OCI-LY7 (cell line): ENCODE measurements at regions not wholly inside any gene's neighbourhood (a gene's known extent, or its start where the extent isn't known, plus 50 kb on each side); places are given as distances from the start of the nearest gene placed in this dataset.

Experiments used
- BruUV-seq: library from RNA; stranded (reverse); fragments of 400-500 nt; replicated peaks from 2 replicates; lab custom pipeline; 2021; lab: Mats Ljungman, UMichigan
- CTCF ChIA-PET: fragments of 300-600 bp; sonication (Branson Sonifier 250); formaldehyde crosslinking; loops from one replicate; lab custom pipeline; 2022; ENCODE audit warnings: antibody characterized with exemption; ENCODE audit not compliant: unreplicated experiment; lab: Charles Lee
- POLR2A ChIA-PET: fragments of 300-600 bp; sonication (Branson Sonifier 250); formaldehyde crosslinking; loops from one replicate; lab custom pipeline; 2022; ENCODE audit warnings: antibody characterized with exemption; lab: Charles Lee
- DNase-seq: peaks from one replicate; pipeline ENCODE4 v3.0.0-alpha.2; 2015; ENCODE audit warnings: low spot score
- H2AFZ ChIP-seq: fragments of 200-600 bp; sonication (generic), shearing (Covaris generic); 2 replicates; pipeline ENCODE4 v1.6.1; 2014; ENCODE audit warnings: mild to moderate bottlenecking, antibody characterized with exemption, low read length, moderate library complexity
- H3K27ac ChIP-seq: fragments of 200-600 bp; sonication (generic); 2 replicates; pipeline ENCODE4 v1.5.1; 2014; ENCODE audit warnings: mixed run types, low read depth, mild to moderate bottlenecking, moderate library complexity, low read length, inconsistent platforms; ENCODE audit not compliant: poor library complexity, severe bottlenecking
- H3K36me3 ChIP-seq: fragments of 200-600 bp; sonication (generic); 2 replicates; pipeline ENCODE4 v1.6.1; 2014; ENCODE audit warnings: mild to moderate bottlenecking, antibody characterized with exemption, low read length, moderate library complexity, mixed read lengths; ENCODE audit not compliant: insufficient read depth
- H3K4me1 ChIP-seq: fragments of 200-600 bp; sonication (generic); 2 replicates; pipeline ENCODE4 v1.5.1; 2014; ENCODE audit warnings: mild to moderate bottlenecking, low read length; ENCODE audit not compliant: insufficient read depth, poor library complexity, severe bottlenecking
- H3K4me2 ChIP-seq: fragments of 200-600 bp; sonication (generic); 2 replicates; pipeline ENCODE4 v1.6.1; 2014; ENCODE audit warnings: mild to moderate bottlenecking, low read length
- H3K4me3 ChIP-seq: fragments of 200-600 bp; sonication (generic); 2 replicates; pipeline ENCODE4 v1.5.1; 2014; ENCODE audit warnings: mild to moderate bottlenecking, low read depth, low read length; ENCODE audit not compliant: poor library complexity, severe bottlenecking
- H3K79me2 ChIP-seq: fragments of 200-600 bp; sonication (generic); 2 replicates; pipeline ENCODE4 v1.6.1; 2016; ENCODE audit warnings: low read depth, mild to moderate bottlenecking, low read length, moderate library complexity, mixed read lengths; ENCODE audit not compliant: insufficient read depth
- H3K9me2 ChIP-seq: fragments of 200-600 bp; sonication (generic); 2 replicates; pipeline ENCODE4 v1.6.1; 2016; ENCODE audit warnings: mild to moderate bottlenecking, low read length, mixed read lengths; ENCODE audit not compliant: insufficient read depth
- H3K9me3 ChIP-seq: fragments of 200-600 bp; sonication (generic); 2 replicates; pipeline ENCODE4 v1.6.1; 2014; ENCODE audit warnings: mild to moderate bottlenecking, mixed run types, low read length, mixed read lengths
- H4K20me1 ChIP-seq: fragments of 200-600 bp; sonication (generic); 2 replicates; pipeline ENCODE4 v1.6.1; 2014; ENCODE audit warnings: mild to moderate bottlenecking, antibody characterized with exemption, low read length, moderate library complexity, mixed read lengths; ENCODE audit not compliant: insufficient read depth
- CTCF ChIP-seq: fragments of 200-600 bp; sonication (generic); conservative IDR thresholded peaks from 2 replicates; pipeline ENCODE4 v1.5.1; 2014; ENCODE audit warnings: mild to moderate bottlenecking, antibody characterized with exemption, low read length, moderate library complexity, mixed read lengths
- EZH2phosphoT487 ChIP-seq: fragments of 200-600 bp; sonication (generic); IDR thresholded peaks from 2 replicates; pipeline ENCODE4 v1.6.1; 2018; ENCODE audit warnings: low read depth, borderline replicate concordance, mild to moderate bottlenecking, mixed run types, antibody characterized with exemption, low read length, moderate library complexity, mixed read lengths
- intact Hi-C: fragments of 100-400 bp; cut with micrococcal nuclease; formaldehyde crosslinking; loops from one replicate; pipeline ENCODE4 v1.10.0; 2022; ENCODE audit not compliant: unreplicated experiment

GRCh38 chr14:57071639-57072038 is 197.1 kb downstream of the EXOC5 start:
- Histone ChIP-seq H3K9me2 (no peaks in the 10 kb centered on the region), H3K27ac (no peak overlapping the region), H3K4me1 (no peaks in the 10 kb centered on the region), H3K4me2 (no peak overlapping the region), H3K9me3 (no peaks in the 10 kb centered on the region), H3K4me3 (no peak overlapping the region), H4K20me1 (no peaks in the 10 kb centered on the region), H3K79me2 (no peaks in the 10 kb centered on the region), H2AFZ (no peak overlapping the region), H3K36me3 (no peaks in the 10 kb centered on the region)
- no peak for TF ChIP-seq EZH2phosphoT487
- no peak for TF ChIP-seq CTCF
- no peak for DNase-seq
- intact Hi-C loops, result no loop called here
- no TSS peak for BruUV-seq
- CTCF ChIA-PET, result no interaction called here
- POLR2A ChIA-PET, result no interaction called here

- H2AFZ ChIP-seq, result no peak overlapping the region
- no peaks in the 10 kb centered on the region for H3K9me2 ChIP-seq
- H4K20me1 ChIP-seq, result no peaks in the 10 kb centered on the region
- H3K9me3 ChIP-seq, result no peaks in the 10 kb centered on the region
- ChIA-PET POLR2A (interaction anchor here (0.7 kb wide), 1 partner anchor 902 kb away, joined by 4 read pairs; no protein-coding TSS in a partner anchor), CTCF (no interaction called here)
- no peak for DNase-seq
- BruUV-seq, result no TSS peak
- no peak overlapping the region for H3K27ac ChIP-seq
- H3K4me3 ChIP-seq, result no peak overlapping the region
- H3K4me2 ChIP-seq, result no peak overlapping the region
- no peaks in the 10 kb centered on the region for H3K79me2 ChIP-seq
- H3K4me1 ChIP-seq, result no peaks in the 10 kb centered on the region
- no peak for TF ChIP-seq EZH2phosphoT487
- intact Hi-C loops, result loop anchor here (10.0 kb wide), 2 partner anchors 415 to 515 kb away; no protein-coding TSS in a partner anchor
- H3K36me3 ChIP-seq, result no peaks in the 10 kb centered on the region
These were observed 199.0 kb downstream of the EXOC5 start for GRCh38 chr14:57069702-57070101.

- H3K9me3 ChIP-seq, result no peaks in the 10 kb centered on the region
- ChIA-PET CTCF (no interaction called here), POLR2A (no interaction called here)
- intact Hi-C loops, result loop anchor here (10.0 kb wide), 2 partner anchors 414 to 514 kb away; no protein-coding TSS in a partner anchor
- no peak overlapping the region for H3K4me3 ChIP-seq
- H3K9me2 ChIP-seq, result no peaks in the 10 kb centered on the region
- H3K4me2 ChIP-seq, result no peak overlapping the region
- no peak overlapping the region for H2AFZ ChIP-seq
- BruUV-seq, result no TSS peak
- H4K20me1 ChIP-seq, result no peaks in the 10 kb centered on the region
- no peaks in the 10 kb centered on the region for H3K79me2 ChIP-seq
- TF ChIP-seq CTCF, result no peak
- DNase-seq, result no peak
- no peaks in the 10 kb centered on the region for H3K36me3 ChIP-seq
- no peak overlapping the region for H3K27ac ChIP-seq
- no peaks in the 10 kb centered on the region for H3K4me1 ChIP-seq
These were observed 200.2 kb downstream of the EXOC5 start for GRCh38 chr14:57068511-57068910.
